ENCODE measurements at regions not wholly inside any gene's neighbourhood (a gene's known extent, or its start where the extent isn't known, plus 50 kb on each side); places are given as distances from the start of the nearest gene placed in this dataset.

DNA sequence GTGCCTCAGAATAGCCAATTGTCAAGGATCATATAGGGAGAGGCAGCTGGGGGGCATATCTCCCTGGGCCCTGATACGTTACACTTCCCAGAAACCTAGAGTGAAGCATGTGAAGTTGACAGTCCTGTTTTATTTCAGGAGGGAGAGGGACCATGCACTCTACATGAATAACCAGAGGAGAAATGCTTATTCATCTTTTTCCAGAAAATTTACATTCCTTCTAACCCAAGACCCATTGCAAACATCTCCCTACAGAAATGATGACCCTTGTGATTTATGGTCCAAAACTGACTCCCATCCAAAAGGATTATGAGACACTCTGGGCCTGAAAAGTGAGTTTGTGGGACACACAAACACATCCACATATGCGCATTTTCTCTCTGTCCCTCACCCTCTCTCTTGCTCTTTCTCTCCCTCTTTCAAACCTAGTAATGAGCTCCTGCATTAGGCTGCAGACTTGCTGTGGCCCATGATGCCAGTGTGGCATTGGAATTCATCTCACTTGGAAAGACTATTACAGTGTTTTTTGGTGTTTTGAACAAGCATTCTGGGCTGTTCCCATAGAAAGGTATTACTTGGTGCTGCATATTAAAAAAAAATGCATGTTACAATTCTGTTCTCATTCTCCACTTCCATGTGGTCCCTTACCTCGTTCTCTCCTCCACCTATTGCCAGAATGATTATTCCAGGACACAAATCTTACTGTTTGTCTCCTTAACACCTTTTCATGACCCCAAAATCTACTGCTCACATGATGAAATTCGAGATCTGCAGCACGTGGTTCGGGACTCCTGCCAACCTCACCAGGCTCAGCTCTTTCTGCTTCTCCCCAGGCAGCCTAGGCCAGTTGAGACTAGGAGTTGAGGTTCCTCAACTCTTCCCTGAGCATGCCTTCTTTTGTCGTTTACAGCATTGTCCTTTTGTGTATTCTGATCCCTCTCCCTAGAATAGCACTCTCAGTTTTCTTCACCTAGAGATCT, 451.3 kb upstream of the KLF4 start:
- Histone ChIP-seq H3K27ac (ENCODE audit: poor library complexity, severe bottlenecking) (no peak overlapping the region), H3K4me3 (ENCODE audit: severe bottlenecking) (no peak overlapping the region), H3K9me3 (ENCODE audit: severe bottlenecking) (no peaks in the 10 kb centered on the region), H3K27me3 (ENCODE audit: insufficient read depth, poor library complexity, severe bottlenecking) (no peaks in the 10 kb centered on the region), H3K36me3 (ENCODE audit: low read depth) (no peaks in the 10 kb centered on the region), H3K4me1 (ENCODE audit: insufficient read depth, poor library complexity, severe bottlenecking) (no peaks in the 10 kb centered on the region)
- ATAC-seq (ENCODE audit: low read depth) (no peak), DNase-seq (ENCODE audit: low spot score) (no peak)
- TF ChIP-seq, protein P1, sequence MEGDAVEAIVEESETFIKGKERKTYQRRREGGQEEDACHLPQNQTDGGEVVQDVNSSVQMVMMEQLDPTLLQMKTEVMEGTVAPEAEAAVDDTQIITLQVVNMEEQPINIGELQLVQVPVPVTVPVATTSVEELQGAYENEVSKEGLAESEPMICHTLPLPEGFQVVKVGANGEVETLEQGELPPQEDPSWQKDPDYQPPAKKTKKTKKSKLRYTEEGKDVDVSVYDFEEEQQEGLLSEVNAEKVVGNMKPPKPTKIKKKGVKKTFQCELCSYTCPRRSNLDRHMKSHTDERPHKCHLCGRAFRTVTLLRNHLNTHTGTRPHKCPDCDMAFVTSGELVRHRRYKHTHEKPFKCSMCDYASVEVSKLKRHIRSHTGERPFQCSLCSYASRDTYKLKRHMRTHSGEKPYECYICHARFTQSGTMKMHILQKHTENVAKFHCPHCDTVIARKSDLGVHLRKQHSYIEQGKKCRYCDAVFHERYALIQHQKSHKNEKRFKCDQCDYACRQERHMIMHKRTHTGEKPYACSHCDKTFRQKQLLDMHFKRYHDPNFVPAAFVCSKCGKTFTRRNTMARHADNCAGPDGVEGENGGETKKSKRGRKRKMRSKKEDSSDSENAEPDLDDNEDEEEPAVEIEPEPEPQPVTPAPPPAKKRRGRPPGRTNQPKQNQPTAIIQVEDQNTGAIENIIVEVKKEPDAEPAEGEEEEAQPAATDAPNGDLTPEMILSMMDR (IDR thresholded peaks at IDR 0.05; ENCODE audit: poor library complexity, severe bottlenecking): no peak

DNA sequence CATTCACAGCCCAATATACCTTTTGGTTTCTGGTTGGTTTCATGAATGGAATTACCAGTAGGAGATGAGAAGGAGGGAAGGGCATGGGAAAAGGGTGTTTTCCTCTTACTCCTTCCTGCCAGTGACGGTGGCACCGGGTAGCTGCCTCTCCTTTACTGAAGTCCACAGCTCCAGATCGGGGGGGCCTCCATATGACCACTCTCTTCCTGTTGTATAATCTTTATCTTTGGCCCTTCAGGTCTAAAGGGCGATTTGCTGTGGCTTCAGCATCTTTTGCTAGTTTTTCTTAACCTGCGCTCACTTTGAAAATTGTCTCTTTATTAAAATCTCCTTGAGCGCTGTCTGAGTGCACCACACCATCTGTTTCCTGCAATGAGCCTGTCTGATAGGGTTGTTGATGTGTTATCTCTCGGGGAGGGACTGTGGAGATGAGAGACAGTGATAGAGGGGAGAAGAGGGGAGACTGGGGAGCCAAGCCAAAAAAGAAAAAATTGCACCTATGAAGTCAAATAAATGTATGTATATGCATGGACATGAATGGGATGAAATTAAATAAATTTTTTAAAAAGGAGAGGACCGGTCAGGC, 449.3 kb upstream of the KLF4 start:
- Histone ChIP-seq H3K27me3 (ENCODE audit: insufficient read depth, poor library complexity, severe bottlenecking) (no peaks in the 10 kb centered on the region), H3K4me1 (ENCODE audit: insufficient read depth, poor library complexity, severe bottlenecking) (no peaks in the 10 kb centered on the region), H3K27ac (ENCODE audit: poor library complexity, severe bottlenecking) (no peak overlapping the region), H3K36me3 (ENCODE audit: low read depth) (no peaks in the 10 kb centered on the region), H3K4me3 (ENCODE audit: severe bottlenecking) (no peak overlapping the region), H3K9me3 (ENCODE audit: severe bottlenecking) (no peaks in the 10 kb centered on the region)
- ATAC-seq (ENCODE audit: low read depth) (no peak), DNase-seq (ENCODE audit: low spot score) (no peak)
- TF ChIP-seq, protein P1 (IDR thresholded peaks at IDR 0.05; ENCODE audit: poor library complexity, severe bottlenecking): no peak

GRCh38 chr9:107935931-107936330, 446.4 kb upstream of the KLF4 start:
- no peak for ATAC-seq (ENCODE audit: low read depth)
- Histone ChIP-seq H3K36me3 (ENCODE audit: low read depth) (no peaks in the 10 kb centered on the region), H3K9me3 (ENCODE audit: severe bottlenecking) (no peaks in the 10 kb centered on the region), H3K4me3 (ENCODE audit: severe bottlenecking) (no peak overlapping the region), H3K27ac (ENCODE audit: poor library complexity, severe bottlenecking) (no peak overlapping the region), H3K4me1 (ENCODE audit: insufficient read depth, poor library complexity, severe bottlenecking) (no peaks in the 10 kb centered on the region), H3K27me3 (ENCODE audit: insufficient read depth, poor library complexity, severe bottlenecking) (no peaks in the 10 kb centered on the region)
- DNase-seq (ENCODE audit: low spot score): no peak
- TF ChIP-seq, protein P1 (IDR thresholded peaks at IDR 0.05; ENCODE audit: poor library complexity, severe bottlenecking): no peak

DNA sequence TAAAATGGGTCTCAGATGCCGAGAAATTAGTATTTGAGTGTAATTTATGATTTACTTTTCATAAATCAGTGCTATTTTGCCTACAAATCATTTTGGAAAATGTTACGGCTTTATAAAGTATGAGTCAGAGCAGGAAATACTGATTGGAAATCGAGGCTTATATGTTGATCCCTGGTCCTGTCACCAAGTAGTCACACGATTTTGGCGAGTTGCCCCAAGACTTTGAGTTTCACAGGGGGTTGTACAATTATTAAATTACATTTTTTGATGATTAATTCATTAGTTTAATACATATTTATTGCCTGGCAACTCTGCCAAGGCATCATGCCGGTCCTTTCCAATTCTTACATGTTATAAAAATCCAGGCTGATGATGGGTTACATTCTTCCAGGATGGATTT, 443.9 kb upstream of the KLF4 start:
- Histone ChIP-seq H3K36me3 (ENCODE audit: low read depth) (no peaks in the 10 kb centered on the region), H3K27ac (ENCODE audit: poor library complexity, severe bottlenecking) (no peak overlapping the region), H3K27me3 (ENCODE audit: insufficient read depth, poor library complexity, severe bottlenecking) (no peaks in the 10 kb centered on the region), H3K4me3 (ENCODE audit: severe bottlenecking) (no peak overlapping the region), H3K4me1 (ENCODE audit: insufficient read depth, poor library complexity, severe bottlenecking) (no peaks in the 10 kb centered on the region), H3K9me3 (ENCODE audit: severe bottlenecking) (no peaks in the 10 kb centered on the region)
- ATAC-seq (ENCODE audit: low read depth) (no peak), DNase-seq (ENCODE audit: low spot score) (no peak)
- TF ChIP-seq, protein P1 (IDR thresholded peaks at IDR 0.05; ENCODE audit: poor library complexity, severe bottlenecking): no peak

All from RWPE2 (cell line).